ENCODE measurements at regions not wholly inside any gene's neighbourhood (a gene's known extent, or its start where the extent isn't known, plus 50 kb on each side); places are given as distances from the start of the nearest gene placed in this dataset.

GRCh38 chr12:98464190-98464589 lies 51.2 kb upstream of the TMPO start:
- no peaks in the 10 kb centered on the region; the same call in 1 of the 2 replicates for H3K27me3 ChIP-seq (replicated peaks; ENCODE audit: control insufficient read depth, insufficient read depth, low read length)
- no peak overlapping the region for H3K4me3 ChIP-seq (replicated peaks; ENCODE audit: low read depth, low read length)
- no peak for TF ChIP-seq CTCF (IDR thresholded peaks at IDR 0.05; ENCODE audit: insufficient read depth, low read length, poor library complexity, severe bottlenecking)
- no peak for DNase-seq (ENCODE audit: extremely low read depth, insufficient read length)
- no peaks in the 10 kb centered on the region for H3K36me3 ChIP-seq (ENCODE audit: control insufficient read depth, insufficient read depth, low read length)

GRCh38 chr12:98465505-98465904 lies 49.9 kb upstream of the TMPO start:
- no peaks in the 10 kb centered on the region for H3K36me3 ChIP-seq (ENCODE audit: control insufficient read depth, insufficient read depth, low read length)
- no peaks in the 10 kb centered on the region; the same call in none of the 2 replicates for H3K27me3 ChIP-seq (replicated peaks; ENCODE audit: control insufficient read depth, insufficient read depth, low read length)
- DNase-seq (ENCODE audit: extremely low read depth, insufficient read length) = no peak
- no peak for TF ChIP-seq CTCF (IDR thresholded peaks at IDR 0.05; ENCODE audit: insufficient read depth, low read length, poor library complexity, severe bottlenecking)
- no peak overlapping the region for H3K4me3 ChIP-seq (replicated peaks; ENCODE audit: low read depth, low read length)
